ENCODE measurements at regions not wholly inside any gene's neighbourhood (a gene's known extent, or its start where the extent isn't known, plus 50 kb on each side); places are given as distances from the start of the nearest gene placed in this dataset.

- TF ChIP-seq CTCF (IDR thresholded peaks at IDR 0.05; ENCODE audit: extremely low read depth in 1 of 2, insufficient read depth in 1 of 2, low read depth in 1 of 2, low read length in 2 of 2): no peak
- TF ChIP-seq MAX (IDR thresholded peaks at IDR 0.05; ENCODE audit: insufficient read depth, insufficient read length): no peak
- TF ChIP-seq POLR2A (IDR thresholded peaks at IDR 0.05; ENCODE audit: low read depth, low read length): no peak
- TF ChIP-seq EZH2 (IDR thresholded peaks at IDR 0.05; ENCODE audit: borderline replicate concordance, low read depth, low read length, severe bottlenecking): no peak
- TF ChIP-seq POLR2AphosphoS5 (IDR thresholded peaks at IDR 0.05; ENCODE audit: insufficient read depth, low read depth, low read length): no peak
Observed at GRCh38 chr3:107870096-107870495, 220.7 kb downstream of the CD47 start.
